ENCODE measurements at regions not wholly inside any gene's neighbourhood (a gene's known extent, or its start where the extent isn't known, plus 50 kb on each side); places are given as distances from the start of the nearest gene placed in this dataset.
A peak's percentile ranks its signal among the peaks of the same experiment; 100 is the strongest.

GRCh38 chr16:73215678-73216377 lies 167.9 kb upstream of the ZFHX3 start:
- no peak for DNase-seq (ENCODE audit: low read depth)

GRCh38 chr16:73214825-73215677 lies 167.1 kb upstream of the ZFHX3 start:
- no peak for DNase-seq (ENCODE audit: low read depth)

GRCh38 chr16:73213732-73214455 lies 166.0 kb upstream of the ZFHX3 start:
- no peak for DNase-seq (ENCODE audit: low read depth)

GRCh38 chr16:73212431-73212830 lies 164.5 kb upstream of the ZFHX3 start:
- DNase-seq (ENCODE audit: low read depth): no peak

GRCh38 chr16:73210686-73211085 lies 162.8 kb upstream of the ZFHX3 start:
- DNase-seq (ENCODE audit: low read depth): no peak

GRCh38 chr16:73210084-73210483 lies 162.2 kb upstream of the ZFHX3 start:
- DNase-seq (ENCODE audit: low read depth): no peak

GRCh38 chr16:73209190-73209589 lies 161.3 kb upstream of the ZFHX3 start:
- no peak for DNase-seq (ENCODE audit: low read depth)

GRCh38 chr16:73206151-73206707 lies 158.3 kb upstream of the ZFHX3 start:
- no peak for DNase-seq (ENCODE audit: low read depth)

GRCh38 chr16:73205153-73205886 lies 157.4 kb upstream of the ZFHX3 start:
- peak; percentile 31 for DNase-seq (ENCODE audit: low read depth)

- peak; percentile 80 for DNase-seq (ENCODE audit: low read depth)
Measured at GRCh38 chr16:73204359-73205152, 156.6 kb upstream of the ZFHX3 start.

GRCh38 chr16:73202161-73202729 lies 154.3 kb upstream of the ZFHX3 start:
- peak; percentile 27 for DNase-seq (ENCODE audit: low read depth)

- DNase-seq (ENCODE audit: low read depth): no peak
Measured at GRCh38 chr16:73199214-73199613, 151.3 kb upstream of the ZFHX3 start.

- no peak for DNase-seq (ENCODE audit: low read depth)
Measured at GRCh38 chr16:73198481-73198880, 150.6 kb upstream of the ZFHX3 start.

- DNase-seq (ENCODE audit: low read depth): no peak
Measured at GRCh38 chr16:73197598-73197997, 149.7 kb upstream of the ZFHX3 start.

GRCh38 chr16:73196670-73197069 lies 148.7 kb upstream of the ZFHX3 start:
- peak; percentile 63 for DNase-seq (ENCODE audit: low read depth)

- no peak for DNase-seq (ENCODE audit: low read depth)
Measured at GRCh38 chr16:73193464-73193863, 145.5 kb upstream of the ZFHX3 start.

GRCh38 chr16:73192232-73192894 lies 144.4 kb upstream of the ZFHX3 start:
- no peak for DNase-seq (ENCODE audit: low read depth)

GRCh38 chr16:73191660-73192046 lies 143.7 kb upstream of the ZFHX3 start:
- no peak for DNase-seq (ENCODE audit: low read depth)

Data from renal cortical epithelial cell (primary cell).